ENCODE measurements at regions not wholly inside any gene's neighbourhood (a gene's known extent, or its start where the extent isn't known, plus 50 kb on each side); places are given as distances from the start of the nearest gene placed in this dataset.
"Not testable (repeated sequence)": the region's sequence is repeated elsewhere in the genome, so short reads cannot be mapped to it uniquely, and the experiment has no call there.

DNA sequence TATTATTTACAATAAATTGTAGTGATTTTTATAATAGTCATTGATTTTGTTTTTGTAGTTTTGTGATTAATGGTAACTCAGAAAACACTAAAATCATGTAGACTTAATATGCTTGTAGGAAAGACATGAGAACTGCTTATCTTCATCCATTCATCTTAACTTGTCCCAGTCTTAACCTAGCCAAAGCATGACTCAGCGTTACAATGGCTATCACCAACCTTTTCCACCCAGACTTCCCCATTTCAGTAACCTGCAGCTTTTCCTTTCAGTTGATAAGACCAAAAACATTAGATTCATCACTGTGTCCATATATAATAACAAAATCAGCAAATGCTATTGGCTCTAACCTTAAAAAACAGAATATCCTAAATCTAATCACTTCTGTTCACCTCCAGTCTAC is 106.2 kb upstream of the KLF8 start:
- no peak overlapping the region for H3K27ac ChIP-seq
- TF ChIP-seq, protein P1, sequence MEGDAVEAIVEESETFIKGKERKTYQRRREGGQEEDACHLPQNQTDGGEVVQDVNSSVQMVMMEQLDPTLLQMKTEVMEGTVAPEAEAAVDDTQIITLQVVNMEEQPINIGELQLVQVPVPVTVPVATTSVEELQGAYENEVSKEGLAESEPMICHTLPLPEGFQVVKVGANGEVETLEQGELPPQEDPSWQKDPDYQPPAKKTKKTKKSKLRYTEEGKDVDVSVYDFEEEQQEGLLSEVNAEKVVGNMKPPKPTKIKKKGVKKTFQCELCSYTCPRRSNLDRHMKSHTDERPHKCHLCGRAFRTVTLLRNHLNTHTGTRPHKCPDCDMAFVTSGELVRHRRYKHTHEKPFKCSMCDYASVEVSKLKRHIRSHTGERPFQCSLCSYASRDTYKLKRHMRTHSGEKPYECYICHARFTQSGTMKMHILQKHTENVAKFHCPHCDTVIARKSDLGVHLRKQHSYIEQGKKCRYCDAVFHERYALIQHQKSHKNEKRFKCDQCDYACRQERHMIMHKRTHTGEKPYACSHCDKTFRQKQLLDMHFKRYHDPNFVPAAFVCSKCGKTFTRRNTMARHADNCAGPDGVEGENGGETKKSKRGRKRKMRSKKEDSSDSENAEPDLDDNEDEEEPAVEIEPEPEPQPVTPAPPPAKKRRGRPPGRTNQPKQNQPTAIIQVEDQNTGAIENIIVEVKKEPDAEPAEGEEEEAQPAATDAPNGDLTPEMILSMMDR (IDR thresholded peaks at IDR 0.05), result no peak
- TF ChIP-seq ZFX (IDR thresholded peaks at IDR 0.05; ENCODE audit: borderline replicate concordance), result no peak

DNA sequence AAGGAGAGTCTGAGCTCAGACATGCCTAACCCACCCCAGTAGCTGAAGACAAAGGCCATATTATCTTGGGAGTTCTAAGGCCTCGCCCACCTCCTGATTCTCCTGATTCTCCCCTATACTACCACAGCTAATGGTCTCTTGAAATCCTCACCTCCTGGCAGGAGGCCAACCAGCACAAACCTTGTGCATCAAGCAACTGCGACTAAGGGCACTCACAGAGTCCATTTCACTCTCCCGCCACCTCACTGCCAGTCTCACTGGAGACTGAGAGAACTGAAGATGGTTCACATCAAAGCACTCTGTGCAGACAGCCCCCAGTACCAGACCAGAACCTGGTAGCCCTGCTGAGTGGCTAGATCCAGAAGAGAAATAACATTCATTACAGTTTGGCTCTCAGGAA is 102.1 kb upstream of the KLF8 start:
- TF ChIP-seq, protein P1 (IDR thresholded peaks at IDR 0.05), result no peak
- no peak for TF ChIP-seq ZFX (IDR thresholded peaks at IDR 0.05; ENCODE audit: borderline replicate concordance)
- no peak overlapping the region for H3K27ac ChIP-seq

DNA sequence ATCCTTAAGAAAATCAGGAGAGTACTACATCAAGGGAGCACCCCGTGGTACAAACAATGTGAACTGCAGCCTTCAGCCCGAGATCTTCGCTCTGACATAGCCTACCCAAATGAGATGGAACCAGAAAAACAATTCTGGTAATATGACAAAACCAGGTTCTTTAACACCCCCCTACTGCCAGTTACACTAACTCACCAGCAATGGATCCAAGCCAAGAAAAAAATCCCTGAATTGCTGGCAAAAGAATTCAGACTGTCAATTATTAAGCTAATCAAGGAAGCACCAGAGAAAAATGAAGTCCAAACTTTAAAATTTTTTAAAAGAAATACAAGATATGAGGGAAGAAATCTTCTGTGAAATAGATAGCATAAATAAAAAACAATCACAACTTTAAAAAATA is 101.7 kb upstream of the KLF8 start:
- H3K27ac ChIP-seq, result no peak overlapping the region
- TF ChIP-seq, protein P1 (IDR thresholded peaks at IDR 0.05), result no peak
- no peak for TF ChIP-seq ZFX (IDR thresholded peaks at IDR 0.05; ENCODE audit: borderline replicate concordance)

DNA sequence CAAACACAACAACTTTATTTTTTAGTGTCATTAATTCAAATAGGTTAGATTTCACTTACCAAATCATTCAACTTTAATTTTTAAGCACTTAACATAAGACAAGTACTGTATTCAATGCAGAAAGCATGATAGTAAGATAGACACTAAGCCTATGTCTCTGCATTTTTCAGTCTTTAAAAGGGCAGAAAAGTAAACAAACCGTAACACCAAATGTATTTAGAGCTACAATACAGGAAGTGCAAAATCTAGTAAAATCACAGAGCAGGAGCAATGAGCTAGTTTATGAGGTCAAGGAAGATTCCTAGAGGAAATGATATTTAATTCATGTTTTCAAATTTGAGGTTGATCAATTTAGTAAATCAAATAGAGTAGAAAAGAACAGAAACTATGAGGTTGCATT is 68.0 kb upstream of the KLF8 start:
- H3K27ac ChIP-seq, result not testable (repeated sequence)

All from 22Rv1 (cell line).